Testis (tissue), 2 donors: ENCODE measurements at regions not wholly inside any gene's neighbourhood (a gene's known extent, or its start where the extent isn't known, plus 50 kb on each side); places are given as distances from the start of the nearest gene placed in this dataset.

Source experiments
- DNase-seq: peaks from one replicate; pipeline ENCODE4 v3.0.0-alpha.2; 2019
- H3K27ac ChIP-seq, 2 donors: fragments of 200-600 bp; sonication (generic); one replicate each; pipeline ENCODE4 v1.5.1; 2019
- H3K27me3 ChIP-seq: fragments of 200-600 bp; sonication (generic); one replicate; pipeline ENCODE4 v1.5.1; 2019
- H3K36me3 ChIP-seq: fragments of 200-600 bp; sonication (generic); one replicate; pipeline ENCODE4 v1.5.1; 2017; ENCODE audit warnings: low read depth; ENCODE audit errors: missing control alignments
- H3K4me1 ChIP-seq: fragments of 200-600 bp; sonication (generic); one replicate; pipeline ENCODE4 v1.5.1; 2019
- H3K4me3 ChIP-seq, 2 donors: fragments of 200-600 bp; sonication (generic); one replicate each; pipeline ENCODE4 v1.5.1; 2017 to 2019
- H3K9me3 ChIP-seq: fragments of 200-600 bp; sonication (generic); one replicate; pipeline ENCODE4 v1.5.1; 2017
- POLR2A ChIP-seq: fragments of 450-650 bp; IDR thresholded peaks from one replicate; pipeline ENCODE4 v1.6.1; 2017; ENCODE audit warnings: antibody characterized with exemption, mild to moderate bottlenecking, moderate library complexity
- WGBS, 2 donors: methylation state at CpG; one replicate each; pipeline ENCODE4 v1.1.5; 2018; 5-methylcytosine and 5-hydroxymethylcytosine counted together
- intact Hi-C: fragments of 100-400 bp; cut with DNase I; formaldehyde crosslinking; loops from one replicate; pipeline ENCODE4 v1.15.1; 2023; ENCODE audit warnings: low total_unique reads
- TF ChIP-seq, protein P1 (sequence below), 3 experiments: fragments of 450-650 bp in 2 of 3; fragments of 200-600 bp in 1 of 3; sonication (generic) in 1 of 3; IDR thresholded peaks; one replicate each; pipeline ENCODE4 v1.5.1; 2016 to 2019; ENCODE audit warnings: antibody characterized with exemption in 3 of 3, mild to moderate bottlenecking in 2 of 3, moderate library complexity in 1 of 3

DNA sequence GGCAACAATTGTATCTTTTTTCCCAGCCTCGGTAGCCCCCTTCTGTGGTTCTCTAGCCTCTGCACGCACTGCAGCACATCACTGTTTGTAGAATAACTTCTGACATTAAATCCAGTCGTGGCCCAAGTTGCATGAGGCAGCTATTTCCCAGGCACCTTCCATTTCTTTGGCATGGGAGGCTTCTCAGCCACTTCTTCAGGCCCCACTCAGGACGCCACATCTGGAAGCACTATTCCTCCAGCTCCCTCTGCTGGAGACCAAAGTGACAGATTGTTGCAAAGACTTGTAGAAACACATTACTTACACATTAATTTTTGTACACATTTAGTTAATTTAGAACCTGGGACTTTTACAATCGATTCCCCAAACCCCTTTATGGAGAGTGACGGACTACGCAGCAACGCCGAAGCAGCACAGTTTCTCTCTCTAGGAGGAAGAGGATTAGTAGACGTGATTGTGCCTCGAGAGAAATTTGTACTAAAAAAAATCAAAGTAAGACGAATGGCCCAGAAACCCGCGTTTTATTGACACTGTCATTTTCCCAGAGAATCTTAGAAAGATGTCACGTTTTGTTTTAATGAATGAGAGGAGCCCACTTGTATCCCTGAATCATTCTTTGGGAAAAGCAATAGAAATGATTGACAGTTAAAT is 57.8 kb upstream of the RGPD5 start:
- Histone ChIP-seq H3K9me3 (no peaks in the 10 kb centered on the region), H3K27me3 (no peaks in the 10 kb centered on the region), H3K27ac (no peak overlapping the region), H3K4me1 (no peaks in the 10 kb centered on the region), H3K36me3 (no peaks in the 10 kb centered on the region), H3K4me3 (no peak overlapping the region)
- intact Hi-C loops, result no loop called here
- 51 to 53% methylated on average over 15 of the region's 15 CpGs for WGBS, 2 donors
- no peak for TF ChIP-seq POLR2A
- TF ChIP-seq, protein P1, sequence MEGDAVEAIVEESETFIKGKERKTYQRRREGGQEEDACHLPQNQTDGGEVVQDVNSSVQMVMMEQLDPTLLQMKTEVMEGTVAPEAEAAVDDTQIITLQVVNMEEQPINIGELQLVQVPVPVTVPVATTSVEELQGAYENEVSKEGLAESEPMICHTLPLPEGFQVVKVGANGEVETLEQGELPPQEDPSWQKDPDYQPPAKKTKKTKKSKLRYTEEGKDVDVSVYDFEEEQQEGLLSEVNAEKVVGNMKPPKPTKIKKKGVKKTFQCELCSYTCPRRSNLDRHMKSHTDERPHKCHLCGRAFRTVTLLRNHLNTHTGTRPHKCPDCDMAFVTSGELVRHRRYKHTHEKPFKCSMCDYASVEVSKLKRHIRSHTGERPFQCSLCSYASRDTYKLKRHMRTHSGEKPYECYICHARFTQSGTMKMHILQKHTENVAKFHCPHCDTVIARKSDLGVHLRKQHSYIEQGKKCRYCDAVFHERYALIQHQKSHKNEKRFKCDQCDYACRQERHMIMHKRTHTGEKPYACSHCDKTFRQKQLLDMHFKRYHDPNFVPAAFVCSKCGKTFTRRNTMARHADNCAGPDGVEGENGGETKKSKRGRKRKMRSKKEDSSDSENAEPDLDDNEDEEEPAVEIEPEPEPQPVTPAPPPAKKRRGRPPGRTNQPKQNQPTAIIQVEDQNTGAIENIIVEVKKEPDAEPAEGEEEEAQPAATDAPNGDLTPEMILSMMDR (IDR thresholded peaks at IDR 0.05), result peak; percentile 63 to 64 (median 64)
- DNase-seq, result peak; percentile 79
